HG02642 (cell line): ENCODE measurements at regions not wholly inside any gene's neighbourhood (a gene's known extent, or its start where the extent isn't known, plus 50 kb on each side); places are given as distances from the start of the nearest gene placed in this dataset.

Source experiments
- ATAC-seq: cut with Tn5 transposase; IDR thresholded peaks from one replicate; pipeline ENCODE4 v1.9.1; 2021; ENCODE audit warnings: mild to moderate bottlenecking; ENCODE audit not compliant: unreplicated experiment, poor library complexity

DNA sequence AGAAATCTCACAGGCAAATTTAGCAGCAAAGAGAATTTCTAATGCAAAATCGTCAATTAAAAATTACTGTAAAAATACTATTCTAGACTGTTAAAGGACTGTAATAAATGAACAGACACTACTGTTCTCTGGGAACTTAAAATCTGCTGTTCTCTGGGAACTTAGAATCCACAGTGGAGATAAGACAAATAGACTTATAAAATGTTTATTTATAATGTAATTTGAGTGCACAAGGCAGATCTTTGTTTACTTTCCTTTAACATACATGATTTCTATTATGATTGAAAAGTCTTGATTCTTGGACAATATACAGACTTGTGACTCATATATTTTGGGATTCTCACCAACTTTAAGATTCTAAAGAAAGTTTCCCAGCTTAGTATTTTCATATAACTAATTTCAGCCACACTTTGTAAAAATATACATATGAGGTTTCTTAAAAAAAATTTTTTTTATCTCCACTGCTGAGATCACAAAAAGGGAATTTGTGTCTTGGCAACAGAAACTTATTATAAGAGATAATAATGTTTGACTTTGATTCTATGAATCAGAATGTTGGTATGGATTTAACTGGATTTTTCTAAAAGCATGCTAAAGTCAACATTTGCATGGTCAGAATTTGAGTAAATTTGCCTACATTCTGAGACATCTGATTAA lies 166.3 kb upstream of the RHOBTB1 start:
- no peak for ATAC-seq

GRCh38 chr10:61108915-61109314 lies 164.9 kb upstream of the RHOBTB1 start:
- no peak for ATAC-seq

GRCh38 chr10:61100887-61101286 lies 156.9 kb upstream of the RHOBTB1 start:
- no peak for ATAC-seq

- ATAC-seq, result no peak
Observed at GRCh38 chr10:61099756-61100155, 155.8 kb upstream of the RHOBTB1 start.

DNA sequence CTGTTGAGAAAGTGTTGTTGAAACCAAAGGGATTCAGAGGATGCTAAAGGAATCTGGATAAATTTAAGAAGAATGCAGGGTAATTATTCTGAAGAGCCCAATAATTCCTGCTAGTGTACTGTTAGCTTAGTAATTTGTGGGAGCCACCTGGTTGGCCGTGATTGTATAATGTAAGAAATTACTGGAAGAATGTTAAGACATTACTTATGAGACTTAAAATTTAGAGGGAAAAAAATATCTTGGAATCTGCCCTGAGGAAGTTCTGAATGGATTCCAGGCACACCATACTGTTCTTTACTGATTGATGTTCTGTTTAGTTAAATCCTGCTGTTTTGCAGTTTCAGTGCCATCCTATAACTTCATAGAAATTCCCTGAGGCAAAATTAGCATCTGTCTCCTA lies 155.0 kb upstream of the RHOBTB1 start:
- no peak for ATAC-seq

DNA sequence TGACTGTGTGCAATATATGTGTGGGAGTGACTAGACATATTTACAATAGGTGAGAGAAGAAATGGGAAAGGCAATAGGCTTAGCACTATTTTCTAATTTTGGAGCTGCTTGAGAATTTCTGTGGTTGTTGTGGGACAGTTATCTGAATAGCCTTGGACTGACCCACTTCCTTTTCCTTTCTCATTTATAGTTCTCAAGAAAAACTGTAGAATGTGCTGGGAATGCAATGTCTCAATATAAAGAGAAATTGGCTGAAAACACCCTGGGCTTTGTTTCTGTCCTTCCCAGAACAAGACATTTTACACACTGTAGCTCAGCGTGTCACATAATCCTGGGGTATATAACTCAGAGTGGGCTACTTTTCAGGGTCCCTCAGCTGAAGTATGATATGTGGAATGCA lies 153.0 kb upstream of the RHOBTB1 start:
- no peak for ATAC-seq

GRCh38 chr10:61096056-61096455 lies 152.1 kb upstream of the RHOBTB1 start:
- ATAC-seq, result no peak

DNA sequence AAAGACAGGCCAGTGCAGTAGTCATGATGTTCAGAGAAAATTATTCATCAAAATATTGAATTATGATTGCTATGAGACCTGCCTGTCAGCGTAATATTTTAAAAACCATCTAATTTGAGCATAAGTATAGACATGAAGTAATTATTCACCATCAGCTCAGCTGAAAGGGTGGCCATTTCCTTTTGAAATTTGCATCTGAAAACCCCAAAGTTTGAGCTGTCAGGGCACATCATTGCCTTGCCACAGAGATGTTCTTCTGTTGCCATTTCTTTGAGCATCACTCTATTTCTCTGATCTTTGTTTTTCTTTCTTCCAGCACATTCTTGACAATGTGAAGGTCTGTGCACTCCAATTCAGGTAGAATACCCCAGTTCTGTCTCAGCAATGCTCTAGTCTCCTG lies 147.5 kb upstream of the RHOBTB1 start:
- ATAC-seq, result no peak

DNA sequence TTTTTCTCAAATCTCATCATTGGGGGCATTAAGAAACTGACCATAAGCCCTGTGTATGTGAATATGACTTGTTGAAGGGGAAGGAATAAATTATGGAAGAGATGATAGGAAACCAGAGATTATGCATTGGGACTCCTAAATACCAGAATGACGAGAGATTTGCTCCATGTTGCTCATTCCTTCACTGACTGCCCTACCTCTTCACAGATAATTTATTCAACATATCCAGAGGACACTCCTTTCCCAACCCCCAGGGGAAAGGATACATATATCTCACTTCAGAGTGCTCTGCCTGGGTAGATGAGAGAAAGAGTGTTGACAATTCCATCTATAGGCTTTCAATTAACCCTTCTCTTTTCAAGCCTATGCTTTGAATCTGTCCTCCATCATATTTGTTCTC lies 145.3 kb upstream of the RHOBTB1 start:
- no peak for ATAC-seq

DNA sequence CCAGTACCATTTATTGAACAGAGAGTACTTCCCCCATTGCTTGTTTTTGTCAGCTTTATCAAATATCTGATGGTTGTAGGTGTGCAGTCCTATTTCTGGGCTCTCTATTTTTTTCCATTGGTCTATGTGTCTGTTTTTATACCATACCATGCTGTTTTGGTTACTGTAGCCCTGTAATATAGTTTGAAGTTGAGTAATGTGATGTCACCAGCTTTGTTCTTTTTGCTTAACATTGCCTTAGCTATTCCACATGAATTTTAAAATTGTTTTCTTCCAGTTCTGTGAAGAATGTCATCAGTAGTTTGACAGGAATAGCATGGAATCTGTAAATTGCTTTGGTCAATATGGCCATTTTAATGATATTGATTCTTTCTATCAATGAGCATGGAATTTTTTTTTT lies 140.5 kb upstream of the RHOBTB1 start:
- no peak for ATAC-seq

GRCh38 chr10:61081301-61081700 lies 137.3 kb upstream of the RHOBTB1 start:
- ATAC-seq, result no peak

DNA sequence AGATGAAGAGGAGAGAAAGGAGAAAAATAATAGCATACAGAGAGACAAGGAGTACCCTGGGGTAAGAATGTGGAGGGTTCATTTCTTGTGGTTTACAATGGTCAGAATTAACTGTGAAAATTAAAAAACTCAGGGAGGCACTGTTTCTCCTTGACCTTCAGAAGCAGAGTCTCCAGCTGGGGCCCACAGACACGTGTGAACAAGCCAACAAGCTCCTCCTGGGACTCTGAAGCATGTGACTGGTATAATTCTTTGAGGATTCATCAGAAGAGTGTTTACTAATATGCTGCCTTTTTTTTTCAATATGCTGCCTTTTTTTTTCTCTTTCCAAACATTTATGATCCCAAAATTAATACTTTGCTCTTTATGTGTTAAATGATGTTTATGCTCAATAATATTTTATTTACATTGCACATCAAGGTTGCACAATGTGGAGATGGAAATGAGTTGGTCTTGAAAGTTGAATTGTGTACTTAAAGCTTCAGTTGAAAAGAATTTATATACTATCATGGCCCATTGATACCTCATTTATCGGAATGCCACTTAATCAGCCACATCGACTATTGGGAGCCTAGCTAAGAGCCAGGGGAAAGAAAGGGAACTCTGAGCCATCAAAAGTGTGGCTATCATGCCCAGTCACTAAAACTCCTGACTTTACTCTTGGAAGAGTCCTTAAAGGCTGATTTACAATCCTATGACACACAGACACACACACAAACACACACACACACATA lies 134.7 kb upstream of the RHOBTB1 start:
- no peak for ATAC-seq

GRCh38 chr10:61076572-61077114 lies 132.7 kb upstream of the RHOBTB1 start:
- no peak for ATAC-seq

DNA sequence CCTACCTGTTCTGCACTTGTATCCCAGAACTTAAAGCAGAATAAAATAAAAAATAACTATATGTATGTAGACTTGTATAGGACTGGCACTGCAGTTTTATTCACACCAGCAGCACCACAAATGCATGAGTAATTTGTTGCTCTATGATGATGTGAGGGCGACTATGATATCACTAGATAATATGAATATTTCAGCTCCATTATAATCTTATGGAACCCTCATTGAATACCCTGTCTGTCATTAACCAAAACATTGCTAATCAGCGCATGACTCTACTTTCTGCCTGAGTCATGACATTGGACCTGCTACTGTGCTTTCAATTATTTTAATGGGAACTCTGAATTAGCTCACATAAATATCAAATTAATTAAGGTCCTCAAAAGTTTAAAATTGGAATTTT lies 129.4 kb upstream of the RHOBTB1 start:
- no peak for ATAC-seq

DNA sequence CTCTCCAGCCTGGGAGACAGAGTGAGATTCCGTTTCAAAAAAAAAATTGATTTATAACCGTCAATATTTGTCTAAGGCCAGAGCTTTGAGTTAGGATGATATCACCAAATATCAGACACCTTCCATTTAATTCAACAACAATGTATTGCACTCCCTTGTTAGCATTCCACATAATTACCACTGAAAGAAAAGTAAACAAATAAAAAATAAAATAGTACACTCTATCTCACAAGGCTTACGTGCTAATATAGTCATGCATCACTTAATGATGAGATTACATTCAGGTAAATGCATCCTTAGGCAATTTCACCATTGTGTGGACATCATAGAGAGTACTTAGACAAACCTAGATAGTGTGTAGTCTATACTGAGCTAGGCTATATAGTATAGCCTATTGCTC lies 127.6 kb upstream of the RHOBTB1 start:
- ATAC-seq, result no peak

GRCh38 chr10:61068471-61068870 lies 124.5 kb upstream of the RHOBTB1 start:
- no peak for ATAC-seq

DNA sequence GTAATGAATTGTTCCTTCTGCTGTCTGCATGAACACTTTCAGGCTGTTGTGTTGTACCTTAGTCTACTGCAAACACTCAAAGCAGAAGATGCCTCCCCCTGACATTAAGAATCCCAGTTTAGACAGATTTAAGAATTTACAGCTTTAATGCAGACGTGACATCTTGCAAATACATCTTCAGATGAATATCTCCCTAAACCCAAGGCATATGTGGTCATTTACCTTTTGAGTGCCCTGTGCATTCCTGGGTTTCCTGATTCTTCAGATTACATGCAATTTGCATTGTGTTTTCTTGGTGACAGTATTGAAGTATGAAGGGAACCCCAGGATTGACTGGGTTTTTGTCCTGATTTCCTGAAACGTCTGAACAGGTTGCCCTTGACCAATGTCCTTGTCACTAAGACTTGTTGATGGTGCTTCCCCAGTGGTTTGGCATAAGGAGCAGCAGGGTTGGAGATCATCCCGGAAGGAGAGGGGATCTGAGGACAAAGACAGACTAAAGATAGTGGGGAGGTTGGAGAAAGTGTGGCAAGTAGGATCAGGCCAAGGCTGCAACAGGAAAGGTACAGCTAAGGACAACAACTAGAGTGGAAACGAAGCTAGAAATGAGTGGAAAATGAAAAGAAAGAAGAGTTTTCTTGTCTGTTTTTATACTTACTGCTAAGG lies 123.8 kb upstream of the RHOBTB1 start:
- ATAC-seq, result no peak

DNA sequence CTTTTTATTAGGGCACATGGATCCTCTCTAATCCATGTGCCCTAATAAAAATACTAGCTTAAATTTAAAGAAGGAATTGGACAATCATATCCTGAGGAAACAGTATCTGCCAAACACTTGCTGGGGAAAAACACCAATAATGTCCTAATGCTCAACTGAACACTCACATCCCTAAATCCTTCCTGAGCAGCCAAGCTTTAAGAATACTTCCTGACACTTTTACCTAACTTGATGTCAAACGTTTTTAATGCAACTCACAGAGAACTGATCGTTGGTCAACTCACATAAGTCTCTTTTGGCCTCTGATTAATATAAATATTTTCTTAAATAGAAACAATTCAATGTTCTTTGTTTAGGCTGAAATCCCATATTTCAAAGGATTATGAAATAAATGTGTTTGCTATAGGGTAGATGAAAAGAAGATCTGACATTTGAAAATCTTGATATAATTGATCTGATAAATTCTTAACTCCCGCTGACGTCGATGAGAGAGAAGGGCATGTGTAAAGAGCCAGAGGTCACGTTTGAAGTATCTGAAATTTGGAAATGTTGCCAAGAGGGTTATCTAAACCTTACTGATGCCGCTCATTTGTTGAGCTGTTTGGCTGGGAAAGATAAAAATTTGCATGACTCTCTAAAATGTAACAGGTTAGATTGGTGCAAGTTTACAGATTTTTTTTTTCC lies 122.8 kb upstream of the RHOBTB1 start:
- no peak for ATAC-seq

- no peak for ATAC-seq
Observed at GRCh38 chr10:61065051-61065450, 121.1 kb upstream of the RHOBTB1 start.

GRCh38 chr10:61064356-61064755 lies 120.4 kb upstream of the RHOBTB1 start:
- ATAC-seq, result no peak

DNA sequence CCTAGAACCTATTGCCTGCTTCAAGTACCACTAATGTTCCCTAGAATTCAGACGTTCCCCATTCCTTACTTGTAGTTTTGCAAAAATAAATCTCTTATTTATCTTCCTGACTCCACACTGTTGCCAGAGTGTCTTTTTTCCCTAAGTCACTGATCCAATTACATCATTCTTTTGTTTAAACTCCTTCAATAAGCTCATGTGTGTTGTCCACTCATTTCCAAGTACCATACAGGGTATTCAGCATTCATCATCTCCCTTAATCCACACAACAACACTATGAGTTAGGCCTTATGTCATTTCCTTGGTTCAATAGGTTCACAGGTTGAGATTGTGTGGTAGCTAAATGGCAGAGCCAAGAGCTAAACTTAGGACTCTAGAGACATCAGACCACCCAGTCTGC lies 119.9 kb upstream of the RHOBTB1 start:
- ATAC-seq, result no peak
